Endothelial cell of umbilical vein (primary cell): ENCODE measurements at regions not wholly inside any gene's neighbourhood (a gene's known extent, or its start where the extent isn't known, plus 50 kb on each side); places are given as distances from the start of the nearest gene placed in this dataset.

Experiments used
- BruUV-seq: library from RNA; stranded (reverse); fragments of 400-500 nt; replicated peaks from 2 replicates; lab custom pipeline; 2021; lab: Mats Ljungman, UMichigan
- CTCF ChIA-PET: fragments of 300-600, 350-600 bp; sonication (Branson Sonifier 250); formaldehyde crosslinking; loops from one replicate; lab custom pipeline; 2021; ENCODE audit warnings: antibody characterized with exemption, inconsistent platforms; lab: Charles Lee
- POLR2A ChIA-PET: fragments of 300-600, 350-600 bp; sonication (Branson Sonifier 250); formaldehyde crosslinking; loops from one replicate; lab custom pipeline; 2021; ENCODE audit warnings: antibody characterized with exemption, inconsistent platforms; lab: Charles Lee
- DNase-seq: peaks from one replicate; pipeline ENCODE4 v3.0.0-alpha.2; 2011; ENCODE audit warnings: low read depth, low spot score
- FAIRE-seq: peaks from 2 replicates; lab custom pipeline; 2011; peaks lifted over from hg19 to GRCh38; lab: Jason Lieb, UNC
- H2AFZ ChIP-seq: 2 replicates; pipeline ENCODE4 v1.6.0; 2012; ENCODE audit warnings: low read depth, low read length, control low read depth, inconsistent platforms
- H3K27ac ChIP-seq: 2 replicates; pipeline ENCODE4 v1.5.1; 2011; ENCODE audit warnings: low read depth, mild to moderate bottlenecking, control low read depth, low read length, moderate library complexity; ENCODE audit not compliant: insufficient read depth
- H3K27me3 ChIP-seq, 2 experiments: 2 replicates each; pipeline versions ENCODE4 v1.6.0 to v1.6.1; 2011; ENCODE audit warnings: low read length in 2 of 2, mixed read lengths in 1 of 2; ENCODE audit not compliant: control insufficient read depth in 2 of 2, insufficient read depth in 2 of 2
- H3K36me3 ChIP-seq, 2 experiments: 2 replicates in 1 of 2; 3 replicates in 1 of 2; pipeline ENCODE4 v1.5.1; 2011; ENCODE audit warnings: low read length in 2 of 2, mild to moderate bottlenecking in 1 of 2, moderate library complexity in 1 of 2; ENCODE audit not compliant: control insufficient read depth in 2 of 2, insufficient read depth in 2 of 2; ENCODE audit errors: extremely low read depth in 1 of 2
- H3K4me1 ChIP-seq: 3 replicates; pipeline ENCODE4 v1.5.1; 2011; ENCODE audit warnings: mild to moderate bottlenecking, low read length; ENCODE audit not compliant: control insufficient read depth, insufficient read depth; ENCODE audit errors: extremely low read depth
- H3K4me2 ChIP-seq: 2 replicates; pipeline ENCODE4 v1.6.1; 2011; ENCODE audit warnings: low read length, control low read depth, mixed read lengths; ENCODE audit not compliant: insufficient read depth
- H3K4me3 ChIP-seq, 3 experiments: fragments of 200-600 bp in 1 of 3; sonication (generic), shearing (Covaris generic) in 1 of 3; replicated peaks in 1 of 3; 2 replicates each; pipeline ENCODE4 v1.5.1; 2011 to 2016; ENCODE audit warnings: control low read depth in 3 of 3, low read length in 3 of 3, mild to moderate bottlenecking in 2 of 3, inconsistent platforms in 1 of 3, low read depth in 1 of 3, moderate library complexity in 1 of 3; ENCODE audit not compliant: insufficient read depth in 1 of 3
- H3K79me2 ChIP-seq: 2 replicates; pipeline ENCODE4 v1.6.0; 2012; ENCODE audit warnings: low read length, inconsistent platforms; ENCODE audit not compliant: control insufficient read depth, insufficient read depth
- H3K9ac ChIP-seq: replicated peaks from 2 replicates; pipeline ENCODE3; 2011; ENCODE audit warnings: low read length, control low read depth; ENCODE audit not compliant: insufficient read depth; ENCODE audit errors: extremely low read depth
- H3K9me1 ChIP-seq: replicated peaks from 3 replicates; pipeline ENCODE4 v1.6.0; 2011; ENCODE audit warnings: mild to moderate bottlenecking, low read length; ENCODE audit not compliant: control insufficient read depth, insufficient read depth; ENCODE audit errors: extremely low read depth
- H3K9me3 ChIP-seq: replicated peaks from 2 replicates; pipeline ENCODE4 v1.5.1; 2012; ENCODE audit warnings: low read length, inconsistent platforms; ENCODE audit not compliant: control insufficient read depth, insufficient read depth
- H4K20me1 ChIP-seq: replicated peaks from 2 replicates; pipeline ENCODE3; 2011; ENCODE audit warnings: mild to moderate bottlenecking, low read length; ENCODE audit not compliant: control insufficient read depth, insufficient read depth; ENCODE audit errors: extremely low read depth
- CTCF ChIP-seq, 2 donors: IDR thresholded peaks; 1 replicate in 1 of 2; 2 replicates in 1 of 2; pipeline ENCODE4 v1.5.1; 2011; ENCODE audit warnings: low read length in 2 of 2, mild to moderate bottlenecking in 2 of 2, moderate library complexity in 2 of 2, control low read depth in 1 of 2, inconsistent platforms in 1 of 2, low read depth in 1 of 2; ENCODE audit not compliant: insufficient read depth in 1 of 2; ENCODE audit errors: extremely low read depth in 1 of 2
- EZH2 ChIP-seq: IDR thresholded peaks from 2 replicates; pipeline ENCODE4 v1.6.1; 2012; ENCODE audit warnings: borderline replicate concordance, low read depth, mild to moderate bottlenecking, moderate library complexity, low read length, inconsistent platforms; ENCODE audit not compliant: severe bottlenecking
- FOS ChIP-seq: IDR thresholded peaks from 2 replicates; pipeline ENCODE4 v1.6.1; 2011; ENCODE audit warnings: mild to moderate bottlenecking, low read length, moderate library complexity, borderline replicate concordance; ENCODE audit not compliant: insufficient read depth
- GATA2 ChIP-seq: IDR thresholded peaks from 2 replicates; pipeline ENCODE4 v1.7.0; 2011; ENCODE audit warnings: low read depth, mild to moderate bottlenecking, moderate library complexity, mixed read lengths, low read length; ENCODE audit not compliant: insufficient read length, insufficient read depth
- JUN ChIP-seq: IDR thresholded peaks from 2 replicates; pipeline ENCODE4 v1.6.1; 2011; ENCODE audit warnings: borderline replicate concordance, low read depth; ENCODE audit not compliant: insufficient read length, insufficient read depth
- MAX ChIP-seq: IDR thresholded peaks from 2 replicates; pipeline ENCODE4 v1.6.1; 2011; ENCODE audit not compliant: insufficient read depth, insufficient read length
- MYC ChIP-seq: IDR thresholded peaks from one replicate; pipeline ENCODE4 v1.6.1; 2011; ENCODE audit warnings: mild to moderate bottlenecking, low read depth, low read length
- POLR2A ChIP-seq: IDR thresholded peaks from 2 replicates; pipeline ENCODE4 v1.6.1; 2012; ENCODE audit warnings: low read depth, mild to moderate bottlenecking, control low read depth, low read length
- POLR2AphosphoS5 ChIP-seq: IDR thresholded peaks from 2 replicates; pipeline ENCODE4 v1.6.1; 2012; ENCODE audit warnings: low read depth, mild to moderate bottlenecking, control low read depth, low read length, moderate library complexity; ENCODE audit not compliant: insufficient read depth
- dilution Hi-C: fragments of 300-500 bp; cut with MboI; formaldehyde crosslinking; loops from one replicate; pipeline ENCODE4 v1.15.0; 2019; ENCODE audit warnings: low sequenced_read_pairs; ENCODE audit not compliant: extremely low pct_ligation_motif_present
- intact Hi-C: fragments of 100-400 bp; cut with micrococcal nuclease; formaldehyde crosslinking; loops from one replicate; pipeline ENCODE4 v1.10.0; 2022

GRCh38 chr16:26267641-26268040 lies 575.9 kb downstream of the HS3ST4 start:
- no TSS peak for BruUV-seq
- POLR2A ChIA-PET = no interaction called here
- no peak overlapping the region for H2AFZ ChIP-seq
- DNase-seq = no peak
- no peak overlapping the region for H3K4me3 ChIP-seq
- no peaks in the 10 kb centered on the region for H3K4me1 ChIP-seq
- H3K27ac ChIP-seq = no peak overlapping the region
- CTCF ChIA-PET = no interaction called here
- H3K9ac ChIP-seq = no peak overlapping the region
- no peak for TF ChIP-seq GATA2
- no peaks in the 10 kb centered on the region for H3K79me2 ChIP-seq
- H3K9me3 ChIP-seq = no peaks in the 10 kb centered on the region
- no peak overlapping the region for H3K4me2 ChIP-seq
- dilution Hi-C loops = no loop called here
- FAIRE-seq = no peak
- intact Hi-C loops = no loop called here
- no peaks in the 10 kb centered on the region for H3K36me3 ChIP-seq
- no peaks in the 10 kb centered on the region for H3K27me3 ChIP-seq
- H4K20me1 ChIP-seq = no peaks in the 10 kb centered on the region
- H3K9me1 ChIP-seq = no peaks in the 10 kb centered on the region

GRCh38 chr16:26269673-26270072 lies 577.9 kb downstream of the HS3ST4 start:
- Histone ChIP-seq H3K4me1 (no peaks in the 10 kb centered on the region), H3K9me3 (peaks cover 2% of the 10 kb centered on the region), H3K79me2 (no peaks in the 10 kb centered on the region), H3K27ac (no peak overlapping the region), H3K9ac (no peak overlapping the region), H2AFZ (no peak overlapping the region), H3K9me1 (no peaks in the 10 kb centered on the region), H3K4me3 (no peak overlapping the region), H3K36me3 (no peaks in the 10 kb centered on the region), H3K4me2 (no peak overlapping the region), H3K27me3 (no peaks in the 10 kb centered on the region), H4K20me1 (no peaks in the 10 kb centered on the region)
- intact Hi-C loops (no loop called here), dilution Hi-C loops (no loop called here)
- BruUV-seq = no TSS peak
- TF ChIP-seq GATA2 (no peak), MAX (no peak), POLR2AphosphoS5 (no peak), FOS (no peak), JUN (no peak), POLR2A (no peak), EZH2 (no peak), CTCF (IDR thresholded peaks at IDR 0.05; ENCODE audit: extremely low read depth in 1 of 2, insufficient read depth in 1 of 2, low read depth in 1 of 2, low read length in 2 of 2) (no peak), MYC (no peak)
- no peak for DNase-seq
- ChIA-PET POLR2A (no interaction called here), CTCF (no interaction called here)
- FAIRE-seq = no peak
